CD14-positive monocyte (primary cell): ENCODE measurements at regions not wholly inside any gene's neighbourhood (a gene's known extent, or its start where the extent isn't known, plus 50 kb on each side); places are given as distances from the start of the nearest gene placed in this dataset.

ENCODE experiments used
- DNase-seq, 3 donors: peaks; one replicate each; pipeline ENCODE4 v3.0.0-alpha.2; 2011 to 2022
- H2AFZ ChIP-seq: 2 replicates; pipeline ENCODE4 v1.6.0; 2012; ENCODE audit warnings: mild to moderate bottlenecking, low read depth, low read length, inconsistent platforms; ENCODE audit not compliant: insufficient read depth, poor library complexity, severe bottlenecking
- H3K27ac ChIP-seq, 2 donors: 1 replicate in 1 of 2; 2 replicates in 1 of 2; pipeline ENCODE4 v1.5.1; 2012 to 2013; ENCODE audit warnings: low read length in 2 of 2, control low read depth in 1 of 2, inconsistent platforms in 1 of 2, low read depth in 1 of 2, mild to moderate bottlenecking in 1 of 2
- H3K27me3 ChIP-seq, 2 donors: one replicate each; pipeline versions ENCODE4 v1.6.0 to v1.6.1; 2011 to 2013; ENCODE audit warnings: low read length in 2 of 2; ENCODE audit not compliant: control insufficient read depth in 2 of 2, insufficient read depth in 2 of 2
- H3K36me3 ChIP-seq, 2 donors: replicated peaks in 1 of 2; 1 replicate in 1 of 2; 2 replicates in 1 of 2; pipeline versions ENCODE4 v1.5.1 to v1.6.1; 2012 to 2013; ENCODE audit warnings: low read length in 2 of 2, control low read depth in 1 of 2, inconsistent platforms in 1 of 2, mild to moderate bottlenecking in 1 of 2; ENCODE audit not compliant: insufficient read depth in 2 of 2, control insufficient read depth in 1 of 2
- H3K4me1 ChIP-seq, 2 donors: 1 replicate in 1 of 2; 2 replicates in 1 of 2; pipeline versions ENCODE4 v1.5.1 to v1.6.1; 2012 to 2013; ENCODE audit warnings: low read length in 2 of 2, control low read depth in 1 of 2, inconsistent platforms in 1 of 2, mild to moderate bottlenecking in 1 of 2, moderate library complexity in 1 of 2; ENCODE audit not compliant: insufficient read depth in 2 of 2, control insufficient read depth in 1 of 2
- H3K4me2 ChIP-seq: replicated peaks from 2 replicates; pipeline ENCODE3; 2012; ENCODE audit warnings: low read length, moderate library complexity, mild to moderate bottlenecking; ENCODE audit not compliant: poor library complexity, severe bottlenecking; ENCODE audit errors: extremely low read depth
- H3K4me3 ChIP-seq, 3 experiments: fragments of 200-600 bp in 1 of 3; sonication (generic) in 1 of 3; replicated peaks in 1 of 3; 1 replicate in 2 of 3; 2 replicates in 1 of 3; pipeline ENCODE4 v1.5.1; 2011 to 2013; ENCODE audit warnings: low read length in 3 of 3, mild to moderate bottlenecking in 3 of 3, control low read depth in 2 of 3, low read depth in 2 of 3, inconsistent platforms in 1 of 3, moderate library complexity in 1 of 3
- H3K79me2 ChIP-seq: 2 replicates; pipeline ENCODE4 v1.6.0; 2012; ENCODE audit warnings: mild to moderate bottlenecking, control low read depth, inconsistent platforms, low read length, moderate library complexity; ENCODE audit not compliant: insufficient read depth
- H3K9ac ChIP-seq: 2 replicates; pipeline ENCODE4 v1.6.0; 2017; ENCODE audit warnings: low read length, mild to moderate bottlenecking; ENCODE audit not compliant: insufficient read depth, poor library complexity, severe bottlenecking
- H3K9me3 ChIP-seq, 2 donors: replicated peaks in 1 of 2; 1 replicate in 1 of 2; 2 replicates in 1 of 2; pipeline versions ENCODE4 v1.5.1 to v1.6.1; 2012 to 2013; ENCODE audit warnings: low read length in 2 of 2, control low read depth in 1 of 2; ENCODE audit not compliant: control insufficient read depth in 1 of 2, insufficient read depth in 1 of 2
- H4K20me1 ChIP-seq: 2 replicates; pipeline ENCODE4 v1.6.0; 2012; ENCODE audit warnings: mild to moderate bottlenecking, low read length, control low read depth, moderate library complexity; ENCODE audit not compliant: insufficient read depth
- H3K27ac Mint-ChIP-seq, 7 donors: one replicate each; pipeline ENCODE4 v1.8.0; 2020; ENCODE audit warnings: mild to moderate bottlenecking in 7 of 7, mixed read lengths in 7 of 7, moderate library complexity in 6 of 7, inconsistent platforms in 2 of 7
- H3K27me3 Mint-ChIP-seq, 3 donors: one replicate each; pipeline ENCODE4 v1.8.0; 2021 to 2022; ENCODE audit warnings: low read depth in 3 of 3, mild to moderate bottlenecking in 3 of 3, mixed read lengths in 3 of 3, moderate library complexity in 3 of 3, inconsistent platforms in 1 of 3
- H3K36me3 Mint-ChIP-seq, 2 donors: one replicate each; pipeline ENCODE4 v1.8.0; 2020; ENCODE audit warnings: mixed read lengths in 2 of 2, inconsistent platforms in 1 of 2, mild to moderate bottlenecking in 1 of 2
- H3K4me1 Mint-ChIP-seq: one replicate; pipeline ENCODE4 v1.8.0; 2020; ENCODE audit warnings: mild to moderate bottlenecking, mixed read lengths
- H3K4me3 Mint-ChIP-seq, 2 donors: one replicate each; pipeline ENCODE4 v1.8.0; 2020; ENCODE audit warnings: mild to moderate bottlenecking in 2 of 2, mixed read lengths in 2 of 2, moderate library complexity in 1 of 2
- H3K9me3 Mint-ChIP-seq, 7 donors: one replicate each; pipeline ENCODE4 v1.8.0; 2020 to 2022; ENCODE audit warnings: mixed read lengths in 7 of 7, mild to moderate bottlenecking in 6 of 7, moderate library complexity in 6 of 7, inconsistent platforms in 2 of 7
- WGBS: methylation state at CpG from one replicate; pipeline ENCODE4 v1.1.5; 2013; ENCODE audit warnings: missing lambda C conversion rate; ENCODE audit not compliant: insufficient coverage; 5-methylcytosine and 5-hydroxymethylcytosine counted together
- intact Hi-C, 2 donors: fragments of 100-400 bp; cut with micrococcal nuclease; formaldehyde crosslinking; loops; one replicate each; pipeline versions ENCODE4 v1.15.0 to v1.15.1; 2023
- TF ChIP-seq, protein P1 (sequence below): fragments of 200-600 bp; IDR thresholded peaks from one replicate; pipeline ENCODE4 v1.8.0; 2022; ENCODE audit warnings: antibody characterized with exemption, mild to moderate bottlenecking

- Histone ChIP-seq H3K79me2 (no peaks in the 10 kb centered on the region), H3K27me3 (no peaks in the 10 kb centered on the region), H3K36me3 (no peaks in the 10 kb centered on the region), H3K4me2 (no peak overlapping the region), H3K27ac (no peak overlapping the region), H3K9ac (no peak overlapping the region), H3K9me3 (peaks cover 0 to 7% of the 10 kb centered on the region in 2 donors), H3K4me1 (no peaks in the 10 kb centered on the region), H3K4me3 (no peak overlapping the region), H4K20me1 (no peaks in the 10 kb centered on the region), H2AFZ (no peak overlapping the region)
- intact Hi-C loops: no loop called here
- no peak overlapping the region for H3K27ac Mint-ChIP-seq
- DNase-seq: no peak
- TF ChIP-seq, protein P1, sequence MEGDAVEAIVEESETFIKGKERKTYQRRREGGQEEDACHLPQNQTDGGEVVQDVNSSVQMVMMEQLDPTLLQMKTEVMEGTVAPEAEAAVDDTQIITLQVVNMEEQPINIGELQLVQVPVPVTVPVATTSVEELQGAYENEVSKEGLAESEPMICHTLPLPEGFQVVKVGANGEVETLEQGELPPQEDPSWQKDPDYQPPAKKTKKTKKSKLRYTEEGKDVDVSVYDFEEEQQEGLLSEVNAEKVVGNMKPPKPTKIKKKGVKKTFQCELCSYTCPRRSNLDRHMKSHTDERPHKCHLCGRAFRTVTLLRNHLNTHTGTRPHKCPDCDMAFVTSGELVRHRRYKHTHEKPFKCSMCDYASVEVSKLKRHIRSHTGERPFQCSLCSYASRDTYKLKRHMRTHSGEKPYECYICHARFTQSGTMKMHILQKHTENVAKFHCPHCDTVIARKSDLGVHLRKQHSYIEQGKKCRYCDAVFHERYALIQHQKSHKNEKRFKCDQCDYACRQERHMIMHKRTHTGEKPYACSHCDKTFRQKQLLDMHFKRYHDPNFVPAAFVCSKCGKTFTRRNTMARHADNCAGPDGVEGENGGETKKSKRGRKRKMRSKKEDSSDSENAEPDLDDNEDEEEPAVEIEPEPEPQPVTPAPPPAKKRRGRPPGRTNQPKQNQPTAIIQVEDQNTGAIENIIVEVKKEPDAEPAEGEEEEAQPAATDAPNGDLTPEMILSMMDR: no peak
- H3K4me3 Mint-ChIP-seq: no peak overlapping the region
- 100% methylated on average over 1 of the region's 4 CpGs for WGBS
- peaks cover 0 to 6% (median 2%) of the 10 kb centered on the region in 7 donors for H3K9me3 Mint-ChIP-seq
- no peaks in the 10 kb centered on the region for H3K27me3 Mint-ChIP-seq
- H3K36me3 Mint-ChIP-seq: no peaks in the 10 kb centered on the region
- no peaks in the 10 kb centered on the region for H3K4me1 Mint-ChIP-seq
These were observed 568.2 kb downstream of the ANKRD7 start for GRCh38 chr7:118792682-118793081.

DNA sequence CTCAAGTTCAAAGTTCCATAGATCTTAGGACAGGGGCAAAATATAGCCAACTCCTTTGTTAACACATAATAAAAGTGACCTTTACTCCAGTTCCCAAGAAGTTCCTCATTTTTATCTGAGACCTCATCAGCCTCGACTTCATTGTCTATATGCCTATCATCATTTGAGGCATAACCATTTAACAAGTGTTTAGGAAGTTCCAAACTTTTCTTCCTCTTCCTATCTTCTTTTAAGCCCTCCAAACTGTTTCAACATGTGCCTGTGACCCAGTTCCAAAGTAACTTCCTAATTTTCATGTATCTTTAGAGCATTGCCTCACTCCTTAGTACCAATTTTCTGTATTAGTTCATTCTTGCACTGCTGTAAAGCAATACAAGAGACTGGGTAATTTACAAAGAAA lies 569.1 kb downstream of the ANKRD7 start:
- H3K9me3 ChIP-seq: peaks cover 0 to 7% of the 10 kb centered on the region in 2 donors
- no peak overlapping the region for H3K4me3 Mint-ChIP-seq
- no peaks in the 10 kb centered on the region for H3K36me3 ChIP-seq
- H3K9me3 Mint-ChIP-seq: peaks cover 0 to 6% (median 2%) of the 10 kb centered on the region in 7 donors
- no peaks in the 10 kb centered on the region for H3K79me2 ChIP-seq
- no peaks in the 10 kb centered on the region for H3K27me3 Mint-ChIP-seq
- H3K36me3 Mint-ChIP-seq: no peaks in the 10 kb centered on the region
- 57% methylated on average over 1 of the region's 1 CpG for WGBS
- no peak for DNase-seq
- no peak overlapping the region for H3K27ac Mint-ChIP-seq
- H3K27ac ChIP-seq: no peak overlapping the region
- no peak overlapping the region for H3K4me2 ChIP-seq
- intact Hi-C loops: no loop called here
- H3K4me1 ChIP-seq: no peaks in the 10 kb centered on the region
- no peak overlapping the region for H2AFZ ChIP-seq
- TF ChIP-seq, protein P1: no peak
- no peaks in the 10 kb centered on the region for H4K20me1 ChIP-seq
- no peaks in the 10 kb centered on the region for H3K27me3 ChIP-seq
- no peaks in the 10 kb centered on the region for H3K4me1 Mint-ChIP-seq
- no peak overlapping the region for H3K9ac ChIP-seq
- H3K4me3 ChIP-seq: no peak overlapping the region
